CD4-positive, alpha-beta T cell (primary cell): ENCODE measurements at regions not wholly inside any gene's neighbourhood (a gene's known extent, or its start where the extent isn't known, plus 50 kb on each side); places are given as distances from the start of the nearest gene placed in this dataset.

ENCODE experiments used
- ATAC-seq: fragments of 200-7000 bp; cut with Tn5 transposase; one replicate; pipeline ENCODE4 v1.10.0; 2022; ENCODE audit warnings: mild to moderate bottlenecking; ENCODE audit not compliant: poor library complexity
- CTCF ChIA-PET: fragments of 350-600 bp; sonication (Branson Sonifier 250); formaldehyde crosslinking; loops from one replicate; lab custom pipeline; 2021; ENCODE audit warnings: antibody characterized with exemption, inconsistent platforms; lab: Charles Lee
- POLR2A ChIA-PET: fragments of 350-600 bp; sonication (Branson Sonifier 250); formaldehyde crosslinking; loops from one replicate; lab custom pipeline; 2021; ENCODE audit warnings: antibody characterized with exemption, inconsistent platforms; lab: Charles Lee
- DNase-seq, 14 experiments: peaks; one replicate each; pipeline ENCODE4 v3.0.0-alpha.2; 2013 to 2020; ENCODE audit warnings: mixed read lengths in 2 of 14
- H3K27ac ChIP-seq, 2 donors: one replicate each; pipeline versions ENCODE4 v1.5.1 to v1.7.0; 2013; ENCODE audit warnings: low read length in 2 of 2, low read depth in 1 of 2, mild to moderate bottlenecking in 1 of 2
- H3K27me3 ChIP-seq, 2 experiments: 1 replicate in 1 of 2; 2 replicates in 1 of 2; pipeline versions ENCODE4 v1.6.1 to v1.7.0; 2013; ENCODE audit warnings: low read length in 2 of 2, control low read depth in 1 of 2, mild to moderate bottlenecking in 1 of 2, moderate library complexity in 1 of 2; ENCODE audit not compliant: insufficient read depth in 2 of 2, control insufficient read depth in 1 of 2
- H3K36me3 ChIP-seq: one replicate; pipeline ENCODE4 v1.6.1; 2013; ENCODE audit warnings: low read length, control low read depth; ENCODE audit not compliant: insufficient read depth
- H3K4me1 ChIP-seq: one replicate; pipeline ENCODE4 v1.6.1; 2013; ENCODE audit warnings: low read length, control low read depth; ENCODE audit not compliant: insufficient read depth
- H3K4me3 ChIP-seq: one replicate; pipeline ENCODE4 v1.5.1; 2013; ENCODE audit warnings: mild to moderate bottlenecking, low read length, moderate library complexity
- H3K9me3 ChIP-seq, 2 experiments: 1 replicate in 1 of 2; 2 replicates in 1 of 2; pipeline versions ENCODE4 v1.6.1 to v1.7.0; 2013; ENCODE audit warnings: low read length in 2 of 2, mild to moderate bottlenecking in 2 of 2, control low read depth in 1 of 2, moderate library complexity in 1 of 2; ENCODE audit not compliant: control insufficient read depth in 1 of 2, insufficient read depth in 1 of 2
- H3K27ac Mint-ChIP-seq: one replicate; pipeline ENCODE4 v1.8.0; 2020; ENCODE audit warnings: mixed read lengths
- H3K27me3 Mint-ChIP-seq: one replicate; pipeline ENCODE4 v1.8.0; 2021; ENCODE audit warnings: mixed read lengths
- H3K36me3 Mint-ChIP-seq: one replicate; pipeline ENCODE4 v1.8.0; 2021; ENCODE audit warnings: low read depth, mixed read lengths
- H3K4me1 Mint-ChIP-seq: one replicate; pipeline ENCODE4 v1.8.0; 2021; ENCODE audit warnings: low read depth, mixed read lengths
- H3K4me3 Mint-ChIP-seq: one replicate; pipeline ENCODE4 v1.8.0; 2020; ENCODE audit warnings: mild to moderate bottlenecking, mixed read lengths
- H3K9me3 Mint-ChIP-seq: one replicate; pipeline ENCODE4 v1.8.0; 2020; ENCODE audit warnings: mixed read lengths
- intact Hi-C, 2 experiments: fragments of 100-400 bp; cut with DNase I in 1 of 2; cut with micrococcal nuclease in 1 of 2; formaldehyde crosslinking; loops; one replicate each; pipeline versions ENCODE4 v1.15.1 to v1.9.0; 2023 to 2025; cut with DNase I, micrococcal nuclease
- TF ChIP-seq, protein P1 (sequence below): fragments of 200-600 bp; IDR thresholded peaks from one replicate; pipeline ENCODE4 v1.8.0; 2022; ENCODE audit warnings: antibody characterized with exemption, mild to moderate bottlenecking

DNA sequence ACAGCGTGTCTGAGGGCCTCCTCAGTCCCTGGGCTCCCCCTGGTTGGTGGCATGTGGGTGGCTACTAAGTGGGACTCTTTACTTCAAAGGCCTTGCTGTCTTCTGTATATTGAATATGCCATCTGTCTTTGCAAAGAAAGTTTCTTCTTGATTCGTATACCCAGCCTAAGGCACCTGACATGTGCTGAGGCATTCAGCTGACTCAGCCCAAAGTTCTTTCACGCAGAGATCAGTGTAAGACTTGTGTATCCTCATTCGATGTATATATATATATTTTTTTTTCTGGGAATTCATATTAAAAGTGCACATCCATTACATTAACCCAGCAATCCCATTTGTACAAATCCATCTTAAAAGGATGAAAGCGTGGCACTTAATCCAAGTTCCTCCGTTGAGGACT, 115.1 kb upstream of the PMEPA1 start:
- Histone ChIP-seq H3K4me1 (no peaks in the 10 kb centered on the region), H3K27ac (no peak overlapping the region), H3K36me3 (no peaks in the 10 kb centered on the region), H3K9me3 (no peaks in the 10 kb centered on the region), H3K27me3 (peaks cover 0 to 4% of the 10 kb centered on the region in 2 experiments), H3K4me3 (no peak overlapping the region)
- POLR2A ChIA-PET = no interaction called here
- Mint-ChIP-seq H3K27ac (no peak overlapping the region), H3K4me1 (no peaks in the 10 kb centered on the region), H3K4me3 (no peak overlapping the region), H3K36me3 (no peaks in the 10 kb centered on the region), H3K27me3 (peaks cover 16% of the 10 kb centered on the region), H3K9me3 (no peaks in the 10 kb centered on the region)
- CTCF ChIA-PET = no interaction called here
- TF ChIP-seq, protein P1, sequence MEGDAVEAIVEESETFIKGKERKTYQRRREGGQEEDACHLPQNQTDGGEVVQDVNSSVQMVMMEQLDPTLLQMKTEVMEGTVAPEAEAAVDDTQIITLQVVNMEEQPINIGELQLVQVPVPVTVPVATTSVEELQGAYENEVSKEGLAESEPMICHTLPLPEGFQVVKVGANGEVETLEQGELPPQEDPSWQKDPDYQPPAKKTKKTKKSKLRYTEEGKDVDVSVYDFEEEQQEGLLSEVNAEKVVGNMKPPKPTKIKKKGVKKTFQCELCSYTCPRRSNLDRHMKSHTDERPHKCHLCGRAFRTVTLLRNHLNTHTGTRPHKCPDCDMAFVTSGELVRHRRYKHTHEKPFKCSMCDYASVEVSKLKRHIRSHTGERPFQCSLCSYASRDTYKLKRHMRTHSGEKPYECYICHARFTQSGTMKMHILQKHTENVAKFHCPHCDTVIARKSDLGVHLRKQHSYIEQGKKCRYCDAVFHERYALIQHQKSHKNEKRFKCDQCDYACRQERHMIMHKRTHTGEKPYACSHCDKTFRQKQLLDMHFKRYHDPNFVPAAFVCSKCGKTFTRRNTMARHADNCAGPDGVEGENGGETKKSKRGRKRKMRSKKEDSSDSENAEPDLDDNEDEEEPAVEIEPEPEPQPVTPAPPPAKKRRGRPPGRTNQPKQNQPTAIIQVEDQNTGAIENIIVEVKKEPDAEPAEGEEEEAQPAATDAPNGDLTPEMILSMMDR = no peak
- DNase-seq (no peak), ATAC-seq (no peak)
- intact Hi-C loops = no loop called here

DNA sequence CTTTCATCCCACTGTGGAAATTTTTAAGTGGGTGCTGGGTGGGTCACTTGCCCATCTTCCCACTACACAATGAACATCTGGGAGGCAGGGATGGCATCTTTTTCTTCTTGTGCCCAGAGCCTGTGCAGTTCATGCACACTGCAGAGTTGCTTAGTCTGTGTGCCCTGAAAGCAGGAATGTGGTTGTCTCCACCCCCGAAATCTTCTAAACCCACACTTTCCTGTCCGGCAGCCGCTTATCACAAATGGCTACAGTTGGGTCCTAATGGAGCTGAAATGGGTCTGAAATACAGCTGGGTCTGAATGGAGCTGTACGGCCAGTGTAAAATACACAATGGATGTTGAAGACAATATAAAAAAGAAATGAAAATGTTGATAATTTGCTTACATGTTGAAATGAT, 112.1 kb upstream of the PMEPA1 start:
- no peaks in the 10 kb centered on the region for H3K9me3 Mint-ChIP-seq
- Histone ChIP-seq H3K27me3 (peaks cover 0 to 4% of the 10 kb centered on the region in 2 experiments), H3K9me3 (no peaks in the 10 kb centered on the region), H3K4me1 (no peaks in the 10 kb centered on the region), H3K36me3 (no peaks in the 10 kb centered on the region), H3K4me3 (no peak overlapping the region), H3K27ac (no peak overlapping the region)
- DNase-seq (no peak), ATAC-seq (no peak)
- no peaks in the 10 kb centered on the region for H3K36me3 Mint-ChIP-seq
- H3K4me3 Mint-ChIP-seq = no peak overlapping the region
- H3K27me3 Mint-ChIP-seq = peaks cover 21% of the 10 kb centered on the region
- TF ChIP-seq, protein P1 = no peak
- POLR2A ChIA-PET = no interaction called here
- no peaks in the 10 kb centered on the region for H3K4me1 Mint-ChIP-seq
- CTCF ChIA-PET = no interaction called here
- intact Hi-C loops = no loop called here
- H3K27ac Mint-ChIP-seq = no peak overlapping the region

DNA sequence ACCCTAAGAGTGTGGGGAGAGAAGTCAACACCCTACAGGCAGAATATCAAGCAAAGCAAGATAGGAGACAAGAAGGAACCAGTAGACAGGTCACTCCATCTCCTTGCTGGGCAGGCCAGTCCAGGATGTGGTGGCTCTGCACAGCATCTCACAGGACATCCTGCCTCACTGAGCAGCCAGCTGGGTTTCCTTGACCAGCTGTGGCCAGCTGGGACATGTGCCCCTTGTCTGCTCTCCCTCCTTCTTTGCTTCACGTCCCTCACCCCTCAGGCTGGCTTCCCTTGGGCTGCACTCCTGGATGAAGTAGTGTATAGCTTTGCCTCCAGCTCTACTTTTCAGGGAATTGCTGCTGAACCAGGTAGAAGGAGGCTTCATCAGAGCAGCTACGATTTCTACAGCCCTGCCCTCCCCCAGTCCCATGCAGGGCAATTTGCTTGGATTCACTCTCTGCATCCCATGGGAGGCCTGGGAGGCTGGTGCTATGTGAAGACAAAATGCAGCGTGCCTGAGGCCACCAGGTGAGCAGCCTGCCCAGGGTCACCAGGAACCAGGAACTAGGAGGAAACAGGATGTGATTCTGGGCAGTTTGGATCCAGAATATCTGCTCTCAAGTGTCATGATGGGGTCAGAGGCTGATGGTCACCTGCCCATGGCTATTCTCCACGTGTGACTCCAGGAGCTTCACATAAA, 110.0 kb upstream of the PMEPA1 start:
- no peak for DNase-seq
- CTCF ChIA-PET = no interaction called here

More for the DNA sequence above, 110.0 kb upstream of the PMEPA1 start:
- H3K27ac Mint-ChIP-seq = no peak overlapping the region
- H3K36me3 Mint-ChIP-seq = no peaks in the 10 kb centered on the region
- intact Hi-C loops = no loop called here
- Histone ChIP-seq H3K36me3 (no peaks in the 10 kb centered on the region), H3K27me3 (peaks cover 0 to 4% of the 10 kb centered on the region in 2 experiments), H3K4me3 (no peak overlapping the region), H3K9me3 (no peaks in the 10 kb centered on the region), H3K4me1 (no peaks in the 10 kb centered on the region), H3K27ac (no peak overlapping the region)
- ATAC-seq = no peak
- H3K4me3 Mint-ChIP-seq = no peak overlapping the region
- no peaks in the 10 kb centered on the region for H3K4me1 Mint-ChIP-seq
- H3K27me3 Mint-ChIP-seq = peaks cover 21% of the 10 kb centered on the region
- H3K9me3 Mint-ChIP-seq = no peaks in the 10 kb centered on the region
- TF ChIP-seq, protein P1 = no peak
- POLR2A ChIA-PET = no interaction called here
